Rectal smooth muscle tissue (tissue), 1 donor: ENCODE measurements at regions not wholly inside any gene's neighbourhood (a gene's known extent, or its start where the extent isn't known, plus 50 kb on each side); places are given as distances from the start of the nearest gene placed in this dataset.

ENCODE experiments used
- H3K27ac ChIP-seq: one replicate; pipeline ENCODE4 v1.7.0; 2013; ENCODE audit warnings: low read depth, low read length, inconsistent platforms
- H3K27me3 ChIP-seq: one replicate; pipeline ENCODE4 v1.7.0; 2013; ENCODE audit warnings: low read length; ENCODE audit not compliant: control insufficient read depth, insufficient read depth
- H3K36me3 ChIP-seq: one replicate; pipeline ENCODE4 v1.7.0; 2013; ENCODE audit warnings: low read length; ENCODE audit not compliant: control insufficient read depth, insufficient read depth
- H3K4me1 ChIP-seq: one replicate; pipeline ENCODE4 v1.7.0; 2013; ENCODE audit warnings: low read length; ENCODE audit not compliant: control insufficient read depth, insufficient read depth
- H3K4me3 ChIP-seq: one replicate; pipeline ENCODE4 v1.7.0; 2013; ENCODE audit warnings: low read length
- H3K9ac ChIP-seq: one replicate; pipeline ENCODE4 v1.7.0; 2013; ENCODE audit warnings: low read length

GRCh38 chr1:48164571-48164970 lies 57.9 kb upstream of the SLC5A9 start:
- Histone ChIP-seq H3K4me3 (no peak overlapping the region), H3K4me1 (no peaks in the 10 kb centered on the region), H3K9ac (no peak overlapping the region), H3K27ac (no peak overlapping the region), H3K36me3 (no peaks in the 10 kb centered on the region), H3K27me3 (no peaks in the 10 kb centered on the region)

- Histone ChIP-seq H3K4me1 (no peaks in the 10 kb centered on the region), H3K4me3 (no peak overlapping the region), H3K9ac (no peak overlapping the region), H3K27ac (no peak overlapping the region), H3K27me3 (no peaks in the 10 kb centered on the region), H3K36me3 (no peaks in the 10 kb centered on the region)
Observed at GRCh38 chr1:48160486-48161132, 61.9 kb upstream of the SLC5A9 start.

GRCh38 chr1:48139275-48139674 lies 83.2 kb upstream of the SLC5A9 start:
- Histone ChIP-seq H3K36me3 (no peaks in the 10 kb centered on the region), H3K9ac (no peak overlapping the region), H3K4me1 (no peaks in the 10 kb centered on the region), H3K27me3 (no peaks in the 10 kb centered on the region), H3K4me3 (no peak overlapping the region), H3K27ac (no peak overlapping the region)

GRCh38 chr1:48127735-48128685 lies 94.5 kb upstream of the SLC5A9 start:
- H3K36me3 ChIP-seq: no peaks in the 10 kb centered on the region
- H3K9ac ChIP-seq: no peak overlapping the region
- no peak overlapping the region for H3K4me3 ChIP-seq
- H3K4me1 ChIP-seq: no peaks in the 10 kb centered on the region
- no peak overlapping the region for H3K27ac ChIP-seq
- H3K27me3 ChIP-seq: no peaks in the 10 kb centered on the region

GRCh38 chr1:48123647-48124046 lies 98.9 kb upstream of the SLC5A9 start:
- H3K4me1 ChIP-seq: no peaks in the 10 kb centered on the region
- H3K9ac ChIP-seq: no peak overlapping the region
- no peaks in the 10 kb centered on the region for H3K36me3 ChIP-seq
- H3K27ac ChIP-seq: no peak overlapping the region
- no peak overlapping the region for H3K4me3 ChIP-seq
- no peaks in the 10 kb centered on the region for H3K27me3 ChIP-seq

- Histone ChIP-seq H3K36me3 (no peaks in the 10 kb centered on the region), H3K9ac (no peak overlapping the region)
Observed at GRCh38 chr1:48121955-48122354, 100.6 kb upstream of the SLC5A9 start.

GRCh38 chr1:48120621-48121020 lies 101.9 kb upstream of the SLC5A9 start:
- H3K4me3 ChIP-seq: no peak overlapping the region
- H3K9ac ChIP-seq: no peak overlapping the region
- H3K27ac ChIP-seq: no peak overlapping the region
- H3K4me1 ChIP-seq: no peaks in the 10 kb centered on the region
- H3K27me3 ChIP-seq: no peaks in the 10 kb centered on the region
- no peaks in the 10 kb centered on the region for H3K36me3 ChIP-seq

More at GRCh38 chr1:48121955-48122354, 100.6 kb upstream of the SLC5A9 start:
- H3K27ac ChIP-seq: no peak overlapping the region
- H3K4me1 ChIP-seq: no peaks in the 10 kb centered on the region
- H3K4me3 ChIP-seq: no peak overlapping the region
- H3K27me3 ChIP-seq: no peaks in the 10 kb centered on the region

- no peak overlapping the region for H3K9ac ChIP-seq
- H3K36me3 ChIP-seq: no peaks in the 10 kb centered on the region
- H3K4me1 ChIP-seq: no peaks in the 10 kb centered on the region
- no peak overlapping the region for H3K4me3 ChIP-seq
- H3K27me3 ChIP-seq: no peaks in the 10 kb centered on the region
- H3K27ac ChIP-seq: no peak overlapping the region
Observed at GRCh38 chr1:48115835-48116234, 106.7 kb upstream of the SLC5A9 start.

- no peaks in the 10 kb centered on the region for H3K4me1 ChIP-seq
- H3K27ac ChIP-seq: no peak overlapping the region
- H3K9ac ChIP-seq: no peak overlapping the region
- no peak overlapping the region for H3K4me3 ChIP-seq
- H3K36me3 ChIP-seq: no peaks in the 10 kb centered on the region
- no peaks in the 10 kb centered on the region for H3K27me3 ChIP-seq
Observed at GRCh38 chr1:48114596-48115382, 107.7 kb upstream of the SLC5A9 start.

GRCh38 chr1:48109390-48110013 lies 112.3 kb upstream of the TRABD2B start:
- H3K36me3 ChIP-seq: no peaks in the 10 kb centered on the region
- no peak overlapping the region for H3K27ac ChIP-seq
- no peak overlapping the region for H3K4me3 ChIP-seq
- H3K27me3 ChIP-seq: no peaks in the 10 kb centered on the region
- H3K4me1 ChIP-seq: no peaks in the 10 kb centered on the region
- no peak overlapping the region for H3K9ac ChIP-seq

- no peak overlapping the region for H3K27ac ChIP-seq
- H3K36me3 ChIP-seq: no peaks in the 10 kb centered on the region
- no peaks in the 10 kb centered on the region for H3K4me1 ChIP-seq
- no peaks in the 10 kb centered on the region for H3K27me3 ChIP-seq
- H3K9ac ChIP-seq: no peak overlapping the region
- H3K4me3 ChIP-seq: no peak overlapping the region
Observed at GRCh38 chr1:48107516-48107915, 110.3 kb upstream of the TRABD2B start.

GRCh38 chr1:48106049-48106448 lies 108.9 kb upstream of the TRABD2B start:
- no peaks in the 10 kb centered on the region for H3K27me3 ChIP-seq
- no peak overlapping the region for H3K27ac ChIP-seq
- no peaks in the 10 kb centered on the region for H3K36me3 ChIP-seq
- no peak overlapping the region for H3K4me3 ChIP-seq
- H3K9ac ChIP-seq: no peak overlapping the region
- H3K4me1 ChIP-seq: no peaks in the 10 kb centered on the region
